Natural killer cell (primary cell): ENCODE measurements at regions not wholly inside any gene's neighbourhood (a gene's known extent, or its start where the extent isn't known, plus 50 kb on each side); places are given as distances from the start of the nearest gene placed in this dataset.

Experiments used
- ATAC-seq, 3 donors: fragments of 150-1000 bp in 2 of 3; fragments of 200-7000 bp in 1 of 3; cut with Tn5 transposase; 1 replicate in 1 of 3; 2 replicates in 2 of 3; pipeline ENCODE4 v1.10.0; 2021; ENCODE audit warnings: mild to moderate bottlenecking in 2 of 3, moderate library complexity in 2 of 3
- DNase-seq, 2 donors: peaks; one replicate each; pipeline versions ENCODE4 v3.0.0 to v3.0.0-alpha.2; 2013 to 2021; ENCODE audit warnings: mixed read lengths in 1 of 2
- H3K27ac ChIP-seq: one replicate; pipeline ENCODE4 v1.5.1; 2013; ENCODE audit warnings: mild to moderate bottlenecking, low read length
- H3K27me3 ChIP-seq: one replicate; pipeline ENCODE4 v1.6.1; 2013; ENCODE audit warnings: low read length; ENCODE audit not compliant: control insufficient read depth, insufficient read depth
- H3K36me3 ChIP-seq: one replicate; pipeline ENCODE4 v1.6.1; 2013; ENCODE audit warnings: low read length; ENCODE audit not compliant: control insufficient read depth, insufficient read depth
- H3K4me1 ChIP-seq: one replicate; pipeline ENCODE4 v1.6.1; 2013; ENCODE audit warnings: low read length; ENCODE audit not compliant: control insufficient read depth, insufficient read depth
- H3K4me3 ChIP-seq: one replicate; pipeline ENCODE4 v1.5.1; 2013; ENCODE audit warnings: low read length
- H3K9me3 ChIP-seq: one replicate; pipeline ENCODE4 v1.6.1; 2013; ENCODE audit warnings: low read length; ENCODE audit not compliant: control insufficient read depth, insufficient read depth
- H3K27ac Mint-ChIP-seq, 2 donors: one replicate each; pipeline ENCODE4 v1.8.0; 2022; ENCODE audit warnings: mild to moderate bottlenecking in 2 of 2, mixed read lengths in 2 of 2, moderate library complexity in 1 of 2
- H3K27me3 Mint-ChIP-seq, 2 donors: one replicate each; pipeline ENCODE4 v1.8.0; 2022; ENCODE audit warnings: low read depth in 2 of 2, mixed read lengths in 2 of 2
- H3K36me3 Mint-ChIP-seq: one replicate; pipeline ENCODE4 v1.8.0; 2022; ENCODE audit warnings: mixed read lengths
- H3K4me1 Mint-ChIP-seq, 2 donors: one replicate each; pipeline ENCODE4 v1.8.0; 2022; ENCODE audit warnings: mixed read lengths in 2 of 2
- H3K4me3 Mint-ChIP-seq: one replicate; pipeline ENCODE4 v1.8.0; 2022; ENCODE audit warnings: mild to moderate bottlenecking, moderate library complexity, mixed read lengths
- H3K9me3 Mint-ChIP-seq, 2 donors: one replicate each; pipeline ENCODE4 v1.8.0; 2022; ENCODE audit warnings: mixed read lengths in 2 of 2
- WGBS: methylation state at CpG from one replicate; pipeline ENCODE4 v1.1.7; 2013; ENCODE audit warnings: missing lambda C conversion rate; ENCODE audit not compliant: insufficient coverage; 5-methylcytosine and 5-hydroxymethylcytosine counted together
- intact Hi-C: fragments of 100-400 bp; cut with micrococcal nuclease; formaldehyde crosslinking; loops from one replicate; pipeline ENCODE4 v1.14.2; 2022
- TF ChIP-seq, protein P1 (sequence below): fragments of 200-600 bp; IDR thresholded peaks from one replicate; pipeline ENCODE4 v1.8.0; 2022; ENCODE audit warnings: antibody characterized with exemption

GRCh38 chr13:30023196-30023895, 172.9 kb upstream of the UBL3 start:
- Histone ChIP-seq H3K4me1 (no peaks in the 10 kb centered on the region), H3K27ac (no peak overlapping the region), H3K36me3 (no peaks in the 10 kb centered on the region), H3K9me3 (no peaks in the 10 kb centered on the region), H3K4me3 (no peak overlapping the region), H3K27me3 (no peaks in the 10 kb centered on the region)
- H3K9me3 Mint-ChIP-seq, result no peaks in the 10 kb centered on the region
- DNase-seq (no peak), ATAC-seq (no peak)
- intact Hi-C loops, result no loop called here
- H3K4me1 Mint-ChIP-seq, result no peaks in the 10 kb centered on the region
- H3K27ac Mint-ChIP-seq, result no peak overlapping the region
- H3K36me3 Mint-ChIP-seq, result no peaks in the 10 kb centered on the region
- no peak overlapping the region for H3K4me3 Mint-ChIP-seq
- 90% methylated on average over 8 of the region's 8 CpGs for WGBS
- TF ChIP-seq, protein P1, sequence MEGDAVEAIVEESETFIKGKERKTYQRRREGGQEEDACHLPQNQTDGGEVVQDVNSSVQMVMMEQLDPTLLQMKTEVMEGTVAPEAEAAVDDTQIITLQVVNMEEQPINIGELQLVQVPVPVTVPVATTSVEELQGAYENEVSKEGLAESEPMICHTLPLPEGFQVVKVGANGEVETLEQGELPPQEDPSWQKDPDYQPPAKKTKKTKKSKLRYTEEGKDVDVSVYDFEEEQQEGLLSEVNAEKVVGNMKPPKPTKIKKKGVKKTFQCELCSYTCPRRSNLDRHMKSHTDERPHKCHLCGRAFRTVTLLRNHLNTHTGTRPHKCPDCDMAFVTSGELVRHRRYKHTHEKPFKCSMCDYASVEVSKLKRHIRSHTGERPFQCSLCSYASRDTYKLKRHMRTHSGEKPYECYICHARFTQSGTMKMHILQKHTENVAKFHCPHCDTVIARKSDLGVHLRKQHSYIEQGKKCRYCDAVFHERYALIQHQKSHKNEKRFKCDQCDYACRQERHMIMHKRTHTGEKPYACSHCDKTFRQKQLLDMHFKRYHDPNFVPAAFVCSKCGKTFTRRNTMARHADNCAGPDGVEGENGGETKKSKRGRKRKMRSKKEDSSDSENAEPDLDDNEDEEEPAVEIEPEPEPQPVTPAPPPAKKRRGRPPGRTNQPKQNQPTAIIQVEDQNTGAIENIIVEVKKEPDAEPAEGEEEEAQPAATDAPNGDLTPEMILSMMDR, result no peak
- H3K27me3 Mint-ChIP-seq, result peaks cover 0 to 3% of the 10 kb centered on the region in 2 donors

GRCh38 chr13:30022796-30023195, 172.4 kb upstream of the UBL3 start:
- Histone ChIP-seq H3K9me3 (no peaks in the 10 kb centered on the region), H3K4me3 (no peak overlapping the region), H3K4me1 (no peaks in the 10 kb centered on the region), H3K27me3 (no peaks in the 10 kb centered on the region), H3K36me3 (no peaks in the 10 kb centered on the region), H3K27ac (no peak overlapping the region)
- H3K27ac Mint-ChIP-seq, result no peak overlapping the region
- TF ChIP-seq, protein P1, result no peak
- H3K36me3 Mint-ChIP-seq, result no peaks in the 10 kb centered on the region
- H3K4me3 Mint-ChIP-seq, result no peak overlapping the region
- DNase-seq (no peak), ATAC-seq (no peak)
- no peaks in the 10 kb centered on the region for H3K4me1 Mint-ChIP-seq
- peaks cover 0 to 3% of the 10 kb centered on the region in 2 donors for H3K27me3 Mint-ChIP-seq
- H3K9me3 Mint-ChIP-seq, result no peaks in the 10 kb centered on the region
- WGBS, result 96% methylated on average over 2 of the region's 2 CpGs
- intact Hi-C loops, result no loop called here

- no peak for ATAC-seq
- H3K4me1 ChIP-seq, result no peaks in the 10 kb centered on the region
- no peak for DNase-seq
- intact Hi-C loops, result no loop called here
- Mint-ChIP-seq H3K36me3 (no peaks in the 10 kb centered on the region), H3K27me3 (peaks cover 0 to 3% of the 10 kb centered on the region in 2 donors), H3K4me3 (no peak overlapping the region), H3K27ac (no peak overlapping the region), H3K4me1 (no peaks in the 10 kb centered on the region), H3K9me3 (no peaks in the 10 kb centered on the region)
- no peaks in the 10 kb centered on the region for H3K27me3 ChIP-seq
- no peak overlapping the region for H3K4me3 ChIP-seq
- WGBS, result 90% methylated on average over 10 of the region's 10 CpGs
- H3K27ac ChIP-seq, result no peak overlapping the region
- no peaks in the 10 kb centered on the region for H3K9me3 ChIP-seq
- H3K36me3 ChIP-seq, result no peaks in the 10 kb centered on the region
- TF ChIP-seq, protein P1, result no peak
Measured at GRCh38 chr13:30022256-30022655, 171.8 kb upstream of the UBL3 start.

- DNase-seq, result no peak
- no peak overlapping the region for H3K27ac Mint-ChIP-seq
- Histone ChIP-seq H3K36me3 (no peaks in the 10 kb centered on the region), H3K9me3 (no peaks in the 10 kb centered on the region), H3K27ac (no peak overlapping the region), H3K27me3 (no peaks in the 10 kb centered on the region), H3K4me1 (no peaks in the 10 kb centered on the region), H3K4me3 (no peak overlapping the region)
- TF ChIP-seq, protein P1, result no peak
- peaks cover 0 to 3% of the 10 kb centered on the region in 2 donors for H3K27me3 Mint-ChIP-seq
- intact Hi-C loops, result no loop called here
- H3K9me3 Mint-ChIP-seq, result no peaks in the 10 kb centered on the region
- H3K4me3 Mint-ChIP-seq, result no peak overlapping the region
- no peaks in the 10 kb centered on the region for H3K36me3 Mint-ChIP-seq
- 0% methylated on average over 1 of the region's 2 CpGs for WGBS
- H3K4me1 Mint-ChIP-seq, result no peaks in the 10 kb centered on the region
- ATAC-seq, result no peak
Measured at GRCh38 chr13:30021611-30022010, 171.2 kb upstream of the UBL3 start.
